DOHH2 (cell line): ENCODE measurements at regions not wholly inside any gene's neighbourhood (a gene's known extent, or its start where the extent isn't known, plus 50 kb on each side); places are given as distances from the start of the nearest gene placed in this dataset.

ENCODE experiments used
- EZH2phosphoT487 ChIP-seq: fragments of 200-600 bp; sonication (generic); IDR thresholded peaks from 2 replicates; pipeline ENCODE4 v1.6.1; 2017; ENCODE audit warnings: borderline replicate concordance, mild to moderate bottlenecking, antibody characterized with exemption, low read length, moderate library complexity, mixed read lengths
- TF ChIP-seq, protein P1 (sequence below): fragments of 200-600 bp; sonication (generic); IDR thresholded peaks from one replicate; pipeline ENCODE4 v1.5.1; 2014; ENCODE audit warnings: antibody characterized with exemption, mild to moderate bottlenecking, low read depth, low read length; ENCODE audit not compliant: poor library complexity, severe bottlenecking

DNA sequence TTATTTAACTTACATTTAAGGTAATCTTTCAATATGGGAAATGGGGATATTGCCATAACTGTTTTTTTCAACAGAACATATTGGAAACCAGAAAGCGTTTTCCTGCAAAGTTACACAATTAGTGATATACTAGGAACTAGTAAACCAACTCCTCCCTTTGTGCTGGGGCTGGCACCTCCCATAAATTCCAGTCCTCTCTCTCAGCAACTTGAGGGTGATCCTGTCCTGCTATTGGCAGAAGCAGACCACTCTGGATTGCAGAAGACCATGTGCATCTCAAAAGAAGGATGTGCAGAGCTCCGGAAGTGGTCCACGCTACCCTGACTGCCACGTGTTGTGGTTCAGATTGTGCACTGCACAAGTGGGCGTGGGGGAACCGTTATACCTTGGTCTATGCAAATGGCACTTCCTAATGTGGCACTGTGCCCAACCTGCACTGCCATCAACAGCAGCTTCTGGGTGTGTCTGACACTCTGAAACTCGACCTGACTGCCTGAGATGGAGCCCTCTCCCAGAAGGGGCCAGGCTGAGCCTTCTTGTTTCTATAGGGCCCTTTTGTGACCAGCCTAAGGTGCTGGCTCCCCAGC is 219.2 kb downstream of the ZNF516 start:
- TF ChIP-seq, protein P1, sequence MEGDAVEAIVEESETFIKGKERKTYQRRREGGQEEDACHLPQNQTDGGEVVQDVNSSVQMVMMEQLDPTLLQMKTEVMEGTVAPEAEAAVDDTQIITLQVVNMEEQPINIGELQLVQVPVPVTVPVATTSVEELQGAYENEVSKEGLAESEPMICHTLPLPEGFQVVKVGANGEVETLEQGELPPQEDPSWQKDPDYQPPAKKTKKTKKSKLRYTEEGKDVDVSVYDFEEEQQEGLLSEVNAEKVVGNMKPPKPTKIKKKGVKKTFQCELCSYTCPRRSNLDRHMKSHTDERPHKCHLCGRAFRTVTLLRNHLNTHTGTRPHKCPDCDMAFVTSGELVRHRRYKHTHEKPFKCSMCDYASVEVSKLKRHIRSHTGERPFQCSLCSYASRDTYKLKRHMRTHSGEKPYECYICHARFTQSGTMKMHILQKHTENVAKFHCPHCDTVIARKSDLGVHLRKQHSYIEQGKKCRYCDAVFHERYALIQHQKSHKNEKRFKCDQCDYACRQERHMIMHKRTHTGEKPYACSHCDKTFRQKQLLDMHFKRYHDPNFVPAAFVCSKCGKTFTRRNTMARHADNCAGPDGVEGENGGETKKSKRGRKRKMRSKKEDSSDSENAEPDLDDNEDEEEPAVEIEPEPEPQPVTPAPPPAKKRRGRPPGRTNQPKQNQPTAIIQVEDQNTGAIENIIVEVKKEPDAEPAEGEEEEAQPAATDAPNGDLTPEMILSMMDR: no peak
- TF ChIP-seq EZH2phosphoT487: no peak
